GM23338 (cell line): ENCODE measurements at regions not wholly inside any gene's neighbourhood (a gene's known extent, or its start where the extent isn't known, plus 50 kb on each side); places are given as distances from the start of the nearest gene placed in this dataset.

Experiments used
- JUNB ChIP-seq: IDR thresholded peaks from one replicate; pipeline ENCODE4 v1.6.1; 2016; ENCODE audit warnings: antibody characterized with exemption; ENCODE audit not compliant: unreplicated experiment
- TF ChIP-seq, protein P1 (sequence below), 2 experiments: fragments of 200-600 bp in 1 of 2; sonication (generic) in 1 of 2; conservative IDR thresholded peaks; 2 replicates each; pipeline versions ENCODE4 v1.5.1 to v1.6.1; 2016 to 2017; ENCODE audit warnings: antibody characterized with exemption in 2 of 2, low read depth in 2 of 2, mild to moderate bottlenecking in 2 of 2, moderate library complexity in 1 of 2

DNA sequence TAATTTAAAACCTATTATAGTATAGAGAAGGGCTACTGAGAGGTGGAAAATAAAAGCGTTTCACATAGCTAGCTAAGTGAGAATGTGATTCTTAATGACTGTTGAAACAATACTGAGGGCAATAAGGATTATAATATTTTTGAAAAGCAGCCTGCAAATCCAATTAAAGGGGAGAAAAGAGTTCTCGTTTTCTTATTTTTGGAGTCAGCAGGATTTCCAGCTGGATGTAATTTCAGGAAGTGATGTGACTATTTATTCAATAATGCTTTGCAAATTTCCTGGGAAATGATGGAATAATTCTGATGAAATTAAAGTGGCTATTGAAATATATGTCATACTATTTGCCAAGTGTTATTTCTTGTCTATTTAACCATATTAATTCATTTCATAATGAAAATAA is 279.1 kb downstream of the AEBP2 start:
- no peak for TF ChIP-seq JUNB
- TF ChIP-seq, protein P1, sequence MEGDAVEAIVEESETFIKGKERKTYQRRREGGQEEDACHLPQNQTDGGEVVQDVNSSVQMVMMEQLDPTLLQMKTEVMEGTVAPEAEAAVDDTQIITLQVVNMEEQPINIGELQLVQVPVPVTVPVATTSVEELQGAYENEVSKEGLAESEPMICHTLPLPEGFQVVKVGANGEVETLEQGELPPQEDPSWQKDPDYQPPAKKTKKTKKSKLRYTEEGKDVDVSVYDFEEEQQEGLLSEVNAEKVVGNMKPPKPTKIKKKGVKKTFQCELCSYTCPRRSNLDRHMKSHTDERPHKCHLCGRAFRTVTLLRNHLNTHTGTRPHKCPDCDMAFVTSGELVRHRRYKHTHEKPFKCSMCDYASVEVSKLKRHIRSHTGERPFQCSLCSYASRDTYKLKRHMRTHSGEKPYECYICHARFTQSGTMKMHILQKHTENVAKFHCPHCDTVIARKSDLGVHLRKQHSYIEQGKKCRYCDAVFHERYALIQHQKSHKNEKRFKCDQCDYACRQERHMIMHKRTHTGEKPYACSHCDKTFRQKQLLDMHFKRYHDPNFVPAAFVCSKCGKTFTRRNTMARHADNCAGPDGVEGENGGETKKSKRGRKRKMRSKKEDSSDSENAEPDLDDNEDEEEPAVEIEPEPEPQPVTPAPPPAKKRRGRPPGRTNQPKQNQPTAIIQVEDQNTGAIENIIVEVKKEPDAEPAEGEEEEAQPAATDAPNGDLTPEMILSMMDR (conservative IDR thresholded peaks at IDR 0.05; ENCODE audit: low read depth in 2 of 2): no peak
